Kidney epithelial cell (primary cell): ENCODE measurements at regions not wholly inside any gene's neighbourhood (a gene's known extent, or its start where the extent isn't known, plus 50 kb on each side); places are given as distances from the start of the nearest gene placed in this dataset.

Experiments
- DNase-seq: peaks from one replicate; pipeline ENCODE4 v3.0.0-alpha.2; 2010; ENCODE audit warnings: low read depth
- H3K27me3 ChIP-seq: 2 replicates; pipeline ENCODE4 v1.6.0; 2011; ENCODE audit warnings: low read length; ENCODE audit not compliant: control insufficient read depth, insufficient read depth
- H3K36me3 ChIP-seq: 2 replicates; pipeline ENCODE4 v1.5.1; 2011; ENCODE audit warnings: low read length; ENCODE audit not compliant: control insufficient read depth, insufficient read depth
- H3K4me3 ChIP-seq: 2 replicates; pipeline ENCODE4 v1.5.1; 2011; ENCODE audit warnings: low read depth, mild to moderate bottlenecking, control low read depth, low read length
- CTCF ChIP-seq: IDR thresholded peaks from 2 replicates; pipeline ENCODE4 v1.5.1; 2011; ENCODE audit warnings: mild to moderate bottlenecking, moderate library complexity, low read length, control low read depth, inconsistent platforms; ENCODE audit not compliant: insufficient read depth, poor library complexity, severe bottlenecking

GRCh38 chr18:27825689-27826088 is 351.2 kb downstream of the CDH2 start:
- no peak for DNase-seq
- no peaks in the 10 kb centered on the region for H3K36me3 ChIP-seq
- no peak for TF ChIP-seq CTCF
- H3K4me3 ChIP-seq = no peak overlapping the region
- H3K27me3 ChIP-seq = no peaks in the 10 kb centered on the region

- no peak for TF ChIP-seq CTCF
These were observed 351.9 kb downstream of the CDH2 start for GRCh38 chr18:27824841-27825681.

GRCh38 chr18:27824275-27824674 is 352.7 kb downstream of the CDH2 start:
- Histone ChIP-seq H3K36me3 (no peaks in the 10 kb centered on the region), H3K27me3 (no peaks in the 10 kb centered on the region), H3K4me3 (no peak overlapping the region)
- no peak for DNase-seq
- TF ChIP-seq CTCF = no peak

More at GRCh38 chr18:27824841-27825681, 351.9 kb downstream of the CDH2 start:
- DNase-seq = no peak
- Histone ChIP-seq H3K36me3 (no peaks in the 10 kb centered on the region), H3K4me3 (no peak overlapping the region), H3K27me3 (no peaks in the 10 kb centered on the region)

GRCh38 chr18:27823053-27823452 is 353.9 kb downstream of the CDH2 start:
- no peak for TF ChIP-seq CTCF

GRCh38 chr18:27808683-27809082 is 368.2 kb downstream of the CDH2 start:
- peak; percentile 4 for DNase-seq
- Histone ChIP-seq H3K36me3 (no peaks in the 10 kb centered on the region), H3K27me3 (no peaks in the 10 kb centered on the region), H3K4me3 (no peak overlapping the region)
- no peak for TF ChIP-seq CTCF

More at GRCh38 chr18:27823053-27823452, 353.9 kb downstream of the CDH2 start:
- DNase-seq = no peak
- no peaks in the 10 kb centered on the region for H3K36me3 ChIP-seq
- no peak overlapping the region for H3K4me3 ChIP-seq
- H3K27me3 ChIP-seq = no peaks in the 10 kb centered on the region

- Histone ChIP-seq H3K4me3 (no peak overlapping the region), H3K27me3 (no peaks in the 10 kb centered on the region), H3K36me3 (no peaks in the 10 kb centered on the region)
- no peak for DNase-seq
- no peak for TF ChIP-seq CTCF
These were observed 373.0 kb downstream of the CDH2 start for GRCh38 chr18:27803957-27804356.
